HCT116 (cell line): ENCODE measurements at regions not wholly inside any gene's neighbourhood (a gene's known extent, or its start where the extent isn't known, plus 50 kb on each side); places are given as distances from the start of the nearest gene placed in this dataset.

Source experiments
- ATAC-seq: fragments of 200-7000 bp; cut with Tn5 transposase; 2 replicates; pipeline ENCODE4 v1.9.1; 2020; ENCODE audit warnings: mild to moderate bottlenecking, moderate library complexity
- BruUV-seq: library from RNA; stranded (reverse); fragments of 400-500 nt; replicated peaks from 2 replicates; lab custom pipeline; 2021; lab: Mats Ljungman, UMichigan
- CTCF ChIA-PET: fragments of 300-600 bp; sonication (Branson Sonifier 250); formaldehyde crosslinking; loops from one replicate; lab custom pipeline; 2021; ENCODE audit warnings: antibody characterized with exemption; lab: Charles Lee
- POLR2A ChIA-PET: fragments of 300-600, 350-600 bp; sonication (Branson Sonifier 250); formaldehyde crosslinking; loops from one replicate; lab custom pipeline; 2021; ENCODE audit warnings: antibody characterized with exemption; lab: Charles Lee
- RAD21 ChIA-PET, 2 experiments: fragments of 300-600 bp; sonication (Branson Sonifier 250); formaldehyde crosslinking; loops; one replicate each; lab custom pipeline; 2023; ENCODE audit warnings: low total read pairs in 2 of 2; ENCODE audit not compliant: uncharacterized antibody in 2 of 2, unreplicated experiment in 2 of 2, low non-redundant PET in 1 of 2; lab: Charles Lee
- DNase-seq: peaks from one replicate; pipeline ENCODE4 v3.0.0-alpha.2; 2010; ENCODE audit warnings: low read depth, low spot score
- H2AFZ ChIP-seq: fragments of 200-600 bp; shearing (Covaris generic), sonication (generic); 2 replicates; pipeline ENCODE4 v1.6.1; 2017; ENCODE audit warnings: low read depth, mixed run types, mixed read lengths, antibody characterized with exemption, low read length; ENCODE audit not compliant: poor library complexity, severe bottlenecking
- H3K27ac ChIP-seq: 2 replicates; pipeline ENCODE4 v1.5.1; 2012; ENCODE audit warnings: low read depth, low read length
- H3K27me3 ChIP-seq: fragments of 200-600 bp; sonication (generic); 2 replicates; pipeline ENCODE4 v1.6.1; 2016; ENCODE audit warnings: mixed run types, low read length, mixed read lengths; ENCODE audit not compliant: insufficient read depth
- H3K36me3 ChIP-seq, 2 experiments: fragments of 200-500 bp in 1 of 2; fragments of 200-600 bp in 1 of 2; sonication (Bioruptor generic) in 1 of 2; sonication (generic) in 1 of 2; 2 replicates each; pipeline versions ENCODE4 v1.5.1 to v1.6.1; 2014 to 2016; ENCODE audit warnings: low read length in 2 of 2, inconsistent platforms in 1 of 2, mixed read lengths in 1 of 2, mixed run types in 1 of 2; ENCODE audit not compliant: insufficient read depth in 2 of 2, control insufficient read depth in 1 of 2
- H3K4me1 ChIP-seq, 2 experiments: fragments of 200-600 bp in 1 of 2; sonication (generic) in 1 of 2; 2 replicates each; pipeline versions ENCODE4 v1.5.1 to v1.6.1; 2012 to 2017; ENCODE audit warnings: low read length in 2 of 2, inconsistent platforms in 1 of 2, mild to moderate bottlenecking in 1 of 2, mixed read lengths in 1 of 2, mixed run types in 1 of 2, moderate library complexity in 1 of 2; ENCODE audit not compliant: insufficient read depth in 2 of 2, control insufficient read depth in 1 of 2
- H3K4me2 ChIP-seq: fragments of 200-600 bp; sonication (generic); 2 replicates; pipeline ENCODE4 v1.6.1; 2017; ENCODE audit warnings: mixed run types, low read length, mixed read lengths
- H3K4me3 ChIP-seq, 2 experiments: fragments of 200-600 bp in 1 of 2; sonication (generic) in 1 of 2; replicated peaks in 1 of 2; 2 replicates each; pipeline ENCODE4 v1.5.1; 2011 to 2016; ENCODE audit warnings: low read length in 2 of 2, control low read depth in 1 of 2, low read depth in 1 of 2, mild to moderate bottlenecking in 1 of 2, mixed read lengths in 1 of 2, mixed run types in 1 of 2
- H3K79me2 ChIP-seq: fragments of 200-600 bp; sonication (generic); 2 replicates; pipeline ENCODE4 v1.6.1; 2017; ENCODE audit warnings: mild to moderate bottlenecking, mixed run types, low read length, moderate library complexity, mixed read lengths; ENCODE audit not compliant: insufficient read depth
- H3K9ac ChIP-seq: fragments of 200-600 bp; sonication (generic); 2 replicates; pipeline ENCODE4 v1.6.1; 2016; ENCODE audit warnings: low read length, mixed read lengths
- H3K9me2 ChIP-seq: fragments of 200-600 bp; sonication (generic), shearing (Covaris generic); 2 replicates; pipeline ENCODE4 v1.6.1; 2017; ENCODE audit warnings: mixed run types, mild to moderate bottlenecking, moderate library complexity; ENCODE audit not compliant: insufficient read depth
- H3K9me3 ChIP-seq, 2 experiments: fragments of 200-500 bp in 1 of 2; fragments of 200-600 bp in 1 of 2; sonication (Bioruptor generic) in 1 of 2; sonication (generic) in 1 of 2; 2 replicates each; pipeline ENCODE4 v1.6.1; 2014 to 2017; ENCODE audit warnings: low read length in 2 of 2, mixed read lengths in 2 of 2, inconsistent platforms in 1 of 2, low read depth in 1 of 2, mild to moderate bottlenecking in 1 of 2, mixed run types in 1 of 2, moderate library complexity in 1 of 2; ENCODE audit not compliant: control insufficient read depth in 1 of 2, insufficient read depth in 1 of 2
- H4K20me1 ChIP-seq: fragments of 200-600 bp; sonication (generic), shearing (Covaris generic); 2 replicates; pipeline ENCODE4 v1.6.1; 2017; ENCODE audit warnings: mixed run types, mild to moderate bottlenecking, moderate library complexity; ENCODE audit not compliant: insufficient read depth
- CBX3 ChIP-seq: IDR thresholded peaks from 2 replicates; pipeline ENCODE4 v1.6.1; 2012; ENCODE audit warnings: low read depth
- CEBPB ChIP-seq: IDR thresholded peaks from 2 replicates; pipeline ENCODE4 v1.6.1; 2012; ENCODE audit warnings: low read depth
- EGR1 ChIP-seq: IDR thresholded peaks from 2 replicates; pipeline ENCODE4 v1.6.1; 2012; ENCODE audit warnings: low read depth
- JUND ChIP-seq: IDR thresholded peaks from 2 replicates; pipeline ENCODE4 v1.6.1; 2012
- POLR2AphosphoS5 ChIP-seq: IDR thresholded peaks from 2 replicates; pipeline ENCODE4 v1.6.1; 2011; ENCODE audit warnings: mild to moderate bottlenecking, low read depth, low read length, moderate library complexity
- RAD21 ChIP-seq: IDR thresholded peaks from 2 replicates; pipeline ENCODE4 v1.6.1; 2012; ENCODE audit warnings: low read depth, mild to moderate bottlenecking
- SP1 ChIP-seq: IDR thresholded peaks from 2 replicates; pipeline ENCODE4 v1.6.1; 2012; ENCODE audit warnings: low read depth
- SRF ChIP-seq: IDR thresholded peaks from 2 replicates; pipeline ENCODE4 v1.6.1; 2012; ENCODE audit warnings: low read depth
- TCF7L2 ChIP-seq: IDR thresholded peaks from 2 replicates; pipeline ENCODE4 v1.7.0; 2011; ENCODE audit warnings: borderline replicate concordance, inconsistent platforms; ENCODE audit not compliant: insufficient read depth, insufficient read length; ENCODE audit errors: extremely low read depth
- intact Hi-C: fragments of 100-400 bp; cut with micrococcal nuclease; formaldehyde crosslinking; loops from 2 replicates; pipeline ENCODE4 v1.10.0; 2022
- TF ChIP-seq, protein P1 (sequence below): IDR thresholded peaks from 2 replicates; pipeline ENCODE4 v1.6.1; 2012; ENCODE audit warnings: low read depth
- TF ChIP-seq, protein P2 (sequence below): IDR thresholded peaks from 2 replicates; pipeline ENCODE4 v1.6.1; 2012
- TF ChIP-seq, protein P3 (sequence below): IDR thresholded peaks from 2 replicates; pipeline ENCODE4 v1.6.1; 2011; ENCODE audit warnings: mild to moderate bottlenecking, low read length, moderate library complexity; ENCODE audit not compliant: insufficient replicate concordance; ENCODE audit errors: extremely low read depth
- TF ChIP-seq, protein P4 (sequence below): IDR thresholded peaks from 2 replicates; pipeline ENCODE4 v1.6.1; 2012

DNA sequence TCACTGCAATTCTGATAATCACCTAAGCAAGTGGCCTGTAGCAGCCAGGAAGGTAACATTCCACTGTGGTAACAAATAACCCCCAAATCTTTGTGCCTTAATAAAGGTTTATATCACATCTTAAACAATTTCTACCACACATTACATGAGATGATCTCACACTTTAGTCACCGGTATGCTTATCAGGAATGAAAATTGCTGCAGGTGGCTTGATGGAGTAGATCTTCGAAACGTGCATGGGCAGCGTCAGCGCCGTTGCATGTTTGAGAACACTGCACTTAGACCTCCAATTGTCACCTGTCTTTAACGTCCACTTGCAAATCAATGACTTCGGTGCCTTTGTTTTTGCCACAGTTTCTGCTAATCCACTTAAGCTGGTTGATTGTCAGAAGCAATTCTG, 477.4 kb downstream of the VRK1 start (continued):
- TF ChIP-seq, protein P1, sequence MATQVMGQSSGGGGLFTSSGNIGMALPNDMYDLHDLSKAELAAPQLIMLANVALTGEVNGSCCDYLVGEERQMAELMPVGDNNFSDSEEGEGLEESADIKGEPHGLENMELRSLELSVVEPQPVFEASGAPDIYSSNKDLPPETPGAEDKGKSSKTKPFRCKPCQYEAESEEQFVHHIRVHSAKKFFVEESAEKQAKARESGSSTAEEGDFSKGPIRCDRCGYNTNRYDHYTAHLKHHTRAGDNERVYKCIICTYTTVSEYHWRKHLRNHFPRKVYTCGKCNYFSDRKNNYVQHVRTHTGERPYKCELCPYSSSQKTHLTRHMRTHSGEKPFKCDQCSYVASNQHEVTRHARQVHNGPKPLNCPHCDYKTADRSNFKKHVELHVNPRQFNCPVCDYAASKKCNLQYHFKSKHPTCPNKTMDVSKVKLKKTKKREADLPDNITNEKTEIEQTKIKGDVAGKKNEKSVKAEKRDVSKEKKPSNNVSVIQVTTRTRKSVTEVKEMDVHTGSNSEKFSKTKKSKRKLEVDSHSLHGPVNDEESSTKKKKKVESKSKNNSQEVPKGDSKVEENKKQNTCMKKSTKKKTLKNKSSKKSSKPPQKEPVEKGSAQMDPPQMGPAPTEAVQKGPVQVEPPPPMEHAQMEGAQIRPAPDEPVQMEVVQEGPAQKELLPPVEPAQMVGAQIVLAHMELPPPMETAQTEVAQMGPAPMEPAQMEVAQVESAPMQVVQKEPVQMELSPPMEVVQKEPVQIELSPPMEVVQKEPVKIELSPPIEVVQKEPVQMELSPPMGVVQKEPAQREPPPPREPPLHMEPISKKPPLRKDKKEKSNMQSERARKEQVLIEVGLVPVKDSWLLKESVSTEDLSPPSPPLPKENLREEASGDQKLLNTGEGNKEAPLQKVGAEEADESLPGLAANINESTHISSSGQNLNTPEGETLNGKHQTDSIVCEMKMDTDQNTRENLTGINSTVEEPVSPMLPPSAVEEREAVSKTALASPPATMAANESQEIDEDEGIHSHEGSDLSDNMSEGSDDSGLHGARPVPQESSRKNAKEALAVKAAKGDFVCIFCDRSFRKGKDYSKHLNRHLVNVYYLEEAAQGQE = no peak
- TF ChIP-seq, all 23 proteins: peak for 0

DNA sequence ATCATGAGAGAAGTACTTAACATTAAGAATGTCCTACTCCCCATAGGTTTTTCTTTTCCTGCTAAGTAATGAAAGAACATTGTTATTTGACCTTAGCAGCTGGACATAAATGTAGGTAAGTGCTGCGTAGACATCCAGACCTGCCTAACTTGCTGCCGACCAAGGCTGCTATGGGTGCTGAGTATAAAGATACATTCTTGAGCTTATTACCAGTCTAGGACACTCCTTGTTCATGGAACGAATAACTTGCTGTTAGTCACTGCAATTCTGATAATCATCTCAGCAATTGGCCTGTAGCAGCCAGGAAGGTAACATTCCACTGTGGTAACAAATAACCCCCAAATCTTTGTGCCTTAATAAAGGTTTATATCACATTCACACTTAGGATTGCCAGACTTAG, 478.1 kb downstream of the VRK1 start:
- no peaks in the 10 kb centered on the region for H3K79me2 ChIP-seq
- H3K9me3 ChIP-seq = no peaks in the 10 kb centered on the region
- ChIA-PET POLR2A (no interaction called here), CTCF (no interaction called here), RAD21 (no interaction called here)
- no TSS peak for BruUV-seq
- no peaks in the 10 kb centered on the region for H4K20me1 ChIP-seq
- no peak overlapping the region for H3K4me3 ChIP-seq
- intact Hi-C loops = loop anchor here (10.0 kb wide), 1 partner anchor 690 kb away; no protein-coding TSS in a partner anchor
- H3K9ac ChIP-seq = no peak overlapping the region
- no peaks in the 10 kb centered on the region for H3K36me3 ChIP-seq
- ATAC-seq (no peak), DNase-seq (no peak)
- no peaks in the 10 kb centered on the region for H3K9me2 ChIP-seq
- no peak overlapping the region for H3K4me2 ChIP-seq
- H3K4me1 ChIP-seq = no peaks in the 10 kb centered on the region; a peak in 1 of 4 replicates
- no peak overlapping the region for H3K27ac ChIP-seq
- H3K27me3 ChIP-seq = no peaks in the 10 kb centered on the region
- no peak overlapping the region for H2AFZ ChIP-seq
- no peak for TF ChIP-seq POLR2AphosphoS5
- no peak for TF ChIP-seq CBX3
- TF ChIP-seq CEBPB = no peak
- TF ChIP-seq EGR1 = no peak
- no peak for TF ChIP-seq TCF7L2
- TF ChIP-seq SRF = no peak
- TF ChIP-seq, protein P2, sequence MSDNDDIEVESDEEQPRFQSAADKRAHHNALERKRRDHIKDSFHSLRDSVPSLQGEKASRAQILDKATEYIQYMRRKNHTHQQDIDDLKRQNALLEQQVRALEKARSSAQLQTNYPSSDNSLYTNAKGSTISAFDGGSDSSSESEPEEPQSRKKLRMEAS = no peak
- TF ChIP-seq RAD21 = no peak
- TF ChIP-seq, protein P1 = no peak
- no peak for TF ChIP-seq SP1
- TF ChIP-seq, protein P3, sequence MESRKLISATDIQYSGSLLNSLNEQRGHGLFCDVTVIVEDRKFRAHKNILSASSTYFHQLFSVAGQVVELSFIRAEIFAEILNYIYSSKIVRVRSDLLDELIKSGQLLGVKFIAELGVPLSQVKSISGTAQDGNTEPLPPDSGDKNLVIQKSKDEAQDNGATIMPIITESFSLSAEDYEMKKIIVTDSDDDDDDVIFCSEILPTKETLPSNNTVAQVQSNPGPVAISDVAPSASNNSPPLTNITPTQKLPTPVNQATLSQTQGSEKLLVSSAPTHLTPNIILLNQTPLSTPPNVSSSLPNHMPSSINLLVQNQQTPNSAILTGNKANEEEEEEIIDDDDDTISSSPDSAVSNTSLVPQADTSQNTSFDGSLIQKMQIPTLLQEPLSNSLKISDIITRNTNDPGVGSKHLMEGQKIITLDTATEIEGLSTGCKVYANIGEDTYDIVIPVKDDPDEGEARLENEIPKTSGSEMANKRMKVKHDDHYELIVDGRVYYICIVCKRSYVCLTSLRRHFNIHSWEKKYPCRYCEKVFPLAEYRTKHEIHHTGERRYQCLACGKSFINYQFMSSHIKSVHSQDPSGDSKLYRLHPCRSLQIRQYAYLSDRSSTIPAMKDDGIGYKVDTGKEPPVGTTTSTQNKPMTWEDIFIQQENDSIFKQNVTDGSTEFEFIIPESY = no peak
- TF ChIP-seq, protein P4, sequence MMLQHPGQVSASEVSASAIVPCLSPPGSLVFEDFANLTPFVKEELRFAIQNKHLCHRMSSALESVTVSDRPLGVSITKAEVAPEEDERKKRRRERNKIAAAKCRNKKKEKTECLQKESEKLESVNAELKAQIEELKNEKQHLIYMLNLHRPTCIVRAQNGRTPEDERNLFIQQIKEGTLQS = no peak
- no peak for TF ChIP-seq JUND
